GM13976 (cell line): ENCODE measurements at regions not wholly inside any gene's neighbourhood (a gene's known extent, or its start where the extent isn't known, plus 50 kb on each side); places are given as distances from the start of the nearest gene placed in this dataset.

Source experiments
- DNase-seq: peaks from one replicate; pipeline ENCODE4 v3.0.0; 2012; ENCODE audit warnings: low spot score
- CTCF ChIP-seq: IDR thresholded peaks from 2 replicates; pipeline ENCODE4 v1.5.1; 2012; ENCODE audit warnings: borderline replicate concordance, mild to moderate bottlenecking; ENCODE audit not compliant: insufficient read depth; ENCODE audit errors: extremely low read depth, missing control alignments, control extremely low read depth
- in situ Hi-C: fragments of 300-500 bp; cut with MboI; formaldehyde crosslinking; loops from one replicate; pipeline ENCODE4 v1.12.0; 2022; ENCODE audit warnings: low sequenced_read_pairs, mixed read lengths, inconsistent platforms; ENCODE audit not compliant: unreplicated experiment

GRCh38 chr10:3455385-3456334 is 283.1 kb upstream of the PITRM1 start:
- TF ChIP-seq CTCF = no peak
- DNase-seq = no peak
- in situ Hi-C loops = no loop called here

GRCh38 chr10:3452683-3453361 is 280.2 kb upstream of the PITRM1 start:
- in situ Hi-C loops = no loop called here
- TF ChIP-seq CTCF = no peak
- no peak for DNase-seq

GRCh38 chr10:3452173-3452626 is 279.6 kb upstream of the PITRM1 start:
- DNase-seq = no peak
- in situ Hi-C loops = no loop called here
- TF ChIP-seq CTCF = no peak

GRCh38 chr10:3451516-3452172 is 279.1 kb upstream of the PITRM1 start:
- in situ Hi-C loops = no loop called here
- DNase-seq = no peak
- no peak for TF ChIP-seq CTCF

GRCh38 chr10:3446221-3446620 is 273.6 kb upstream of the PITRM1 start:
- no peak for TF ChIP-seq CTCF
- DNase-seq = no peak
- in situ Hi-C loops = no loop called here

GRCh38 chr10:3445648-3446047 is 273.1 kb upstream of the PITRM1 start:
- in situ Hi-C loops = no loop called here
- no peak for TF ChIP-seq CTCF
- no peak for DNase-seq
